AG04449 (cell line): ENCODE measurements at regions not wholly inside any gene's neighbourhood (a gene's known extent, or its start where the extent isn't known, plus 50 kb on each side); places are given as distances from the start of the nearest gene placed in this dataset.
"Not testable (repeated sequence)": the region's sequence is repeated elsewhere in the genome, so short reads cannot be mapped to it uniquely, and the experiment has no call there.

Experiments used
- CTCF ChIA-PET: fragments of 350-600 bp; formaldehyde crosslinking; extraction: SDS; loops from one replicate; lab custom pipeline; 2021; ENCODE audit warnings: antibody characterized with exemption; lab: Yijun Ruan, JAX
- POLR2A ChIA-PET: fragments of 400-600, 350-600 bp; formaldehyde crosslinking; extraction: SDS; loops from one replicate; lab custom pipeline; 2020; ENCODE audit warnings: antibody characterized with exemption, inconsistent platforms; lab: Yijun Ruan, JAX
- DNase-seq: peaks from one replicate; pipeline ENCODE4 v3.0.0-alpha.2; 2010; ENCODE audit warnings: low read depth, low spot score
- H3K4me3 ChIP-seq: 2 replicates; pipeline ENCODE4 v1.5.1; 2011; ENCODE audit warnings: low read depth, mild to moderate bottlenecking, control low read depth, low read length
- CTCF ChIP-seq: IDR thresholded peaks from one replicate; pipeline ENCODE4 v1.5.1; 2011; ENCODE audit warnings: mild to moderate bottlenecking, moderate library complexity, low read length, control low read depth, inconsistent platforms; ENCODE audit not compliant: insufficient read depth; ENCODE audit errors: missing control alignments

- DNase-seq, H3K4me3 ChIP-seq, CTCF ChIA-PET, POLR2A ChIA-PET: not testable (repeated sequence)
Measured at GRCh38 chr5:109283086-109283485, 126.7 kb downstream of the PJA2 start.

GRCh38 chr5:109281136-109281690 lies 128.6 kb downstream of the PJA2 start:
- no peak overlapping the region for H3K4me3 ChIP-seq
- ChIA-PET CTCF (no interaction called here), POLR2A (no interaction called here)
- TF ChIP-seq CTCF = no peak
- no peak for DNase-seq

- no peak overlapping the region for H3K4me3 ChIP-seq
- TF ChIP-seq CTCF = no peak
- no peak for DNase-seq
- POLR2A ChIA-PET = no interaction called here
- CTCF ChIA-PET = interaction anchor here (1.4 kb wide), 1 partner anchor 89 kb away, joined by 3 read pairs; no protein-coding TSS in a partner anchor
Measured at GRCh38 chr5:109278141-109278540, 131.6 kb downstream of the PJA2 start.

GRCh38 chr5:109275919-109276318 lies 133.9 kb downstream of the PJA2 start:
- CTCF ChIA-PET = no interaction called here
- POLR2A ChIA-PET = no interaction called here
- no peak for DNase-seq
- no peak overlapping the region for H3K4me3 ChIP-seq
- TF ChIP-seq CTCF = no peak

- CTCF ChIA-PET = no interaction called here
- no peak overlapping the region for H3K4me3 ChIP-seq
- POLR2A ChIA-PET = no interaction called here
- no peak for DNase-seq
- TF ChIP-seq CTCF = no peak
Measured at GRCh38 chr5:109273594-109273993, 136.2 kb downstream of the PJA2 start.

- CTCF ChIA-PET = no interaction called here
Measured at GRCh38 chr5:109267283-109267682, 142.5 kb downstream of the PJA2 start.

More at GRCh38 chr5:109267283-109267682, 142.5 kb downstream of the PJA2 start:
- no peak for TF ChIP-seq CTCF
- H3K4me3 ChIP-seq = no peak overlapping the region
- POLR2A ChIA-PET = no interaction called here
- no peak for DNase-seq
